GM12878 (cell line): ENCODE measurements at regions not wholly inside any gene's neighbourhood (a gene's known extent, or its start where the extent isn't known, plus 50 kb on each side); places are given as distances from the start of the nearest gene placed in this dataset.

Source experiments
- ATAC-seq: fragments of 200-7000 bp; cut with Tn5 transposase; 3 replicates; pipeline ENCODE4 v1.9.1; 2020; ENCODE audit warnings: mild to moderate bottlenecking, moderate library complexity
- BruUV-seq: library from RNA; stranded (reverse); fragments of 400-500 nt; replicated peaks from 2 replicates; lab custom pipeline; 2021; lab: Mats Ljungman, UMichigan
- CTCF ChIA-PET: fragments of 300-600 bp; sonication (Branson Sonifier 250); formaldehyde crosslinking; extraction: SDS; loops from one replicate; lab custom pipeline; 2021; ENCODE audit warnings: inconsistent platforms; lab: Yijun Ruan, JAX
- POLR2A ChIA-PET: fragments of 350-600 bp; formaldehyde crosslinking; extraction: SDS; loops from one replicate; lab custom pipeline; 2021; ENCODE audit warnings: inconsistent platforms; lab: Charles Lee
- RAD21 ChIA-PET: fragments of 300-600 bp; sonication (Branson Sonifier 250); formaldehyde crosslinking; loops from one replicate; lab custom pipeline; 2023; ENCODE audit warnings: antibody characterized with exemption; ENCODE audit not compliant: unreplicated experiment; lab: Charles Lee
- SMC1A ChIA-PET: fragments of 300-600 bp; sonication (Branson Sonifier 250); formaldehyde crosslinking; loops from one replicate; lab custom pipeline; 2023; ENCODE audit not compliant: unreplicated experiment, uncharacterized antibody; lab: Charles Lee
- DNase-seq: peaks from one replicate; pipeline ENCODE4 v3.0.0-alpha.2; 2011; ENCODE audit warnings: low read depth, low spot score
- FAIRE-seq: peaks from 3 replicates; lab custom pipeline; 2011; peaks lifted over from hg19 to GRCh38; lab: Jason Lieb, UNC
- H2AFZ ChIP-seq: 2 replicates; pipeline ENCODE4 v1.6.0; 2011; ENCODE audit warnings: low read depth, low read length, control low read depth; ENCODE audit not compliant: control insufficient read depth
- H3K27ac ChIP-seq: 2 replicates; pipeline ENCODE4 v1.5.1; 2011; ENCODE audit warnings: control low read depth; ENCODE audit not compliant: control insufficient read depth, insufficient read depth
- H3K27me3 ChIP-seq, 2 experiments: replicated peaks in 1 of 2; 2 replicates each; pipeline versions ENCODE4 v1.6.0 to v1.6.1; 2011; ENCODE audit warnings: low read length in 1 of 2; ENCODE audit not compliant: control insufficient read depth in 2 of 2, insufficient read depth in 2 of 2
- H3K36me3 ChIP-seq, 2 experiments: 2 replicates each; pipeline ENCODE4 v1.5.1; 2011; ENCODE audit warnings: low read length in 1 of 2; ENCODE audit not compliant: control insufficient read depth in 2 of 2, insufficient read depth in 2 of 2
- H3K4me1 ChIP-seq: 2 replicates; pipeline ENCODE4 v1.6.1; 2011; ENCODE audit warnings: mild to moderate bottlenecking, low read length, moderate library complexity, mixed read lengths; ENCODE audit not compliant: control insufficient read depth, insufficient read depth
- H3K4me2 ChIP-seq: 2 replicates; pipeline ENCODE4 v1.6.0; 2011; ENCODE audit warnings: control low read depth; ENCODE audit not compliant: control insufficient read depth, insufficient read depth
- H3K4me3 ChIP-seq: fragments of 200-600 bp; sonication (generic); 2 replicates; pipeline ENCODE4 v1.5.1; 2016
- H3K79me2 ChIP-seq: 2 replicates; pipeline ENCODE4 v1.6.0; 2011; ENCODE audit warnings: low read length; ENCODE audit not compliant: control insufficient read depth, insufficient read depth
- H3K9ac ChIP-seq: 2 replicates; pipeline ENCODE4 v1.8.0; 2011; ENCODE audit warnings: low read length, control low read depth, mixed read lengths; ENCODE audit not compliant: control insufficient read depth, insufficient read depth
- H3K9me3 ChIP-seq: replicated peaks from 3 replicates; pipeline ENCODE4 v1.5.1; 2011; ENCODE audit warnings: mild to moderate bottlenecking, low read length; ENCODE audit not compliant: control insufficient read depth, insufficient read depth
- H4K20me1 ChIP-seq: 2 replicates; pipeline ENCODE4 v1.6.0; 2011; ENCODE audit not compliant: control insufficient read depth, insufficient read depth
- CHD1 ChIP-seq: IDR thresholded peaks from 2 replicates; pipeline ENCODE4 v1.6.1; 2012; ENCODE audit warnings: low read depth, low read length, improper control_type of control experiment
- JUND ChIP-seq: IDR thresholded peaks from 2 replicates; pipeline ENCODE4 v1.6.1; 2012; ENCODE audit warnings: low read depth, mild to moderate bottlenecking, low read length, improper control_type of control experiment, moderate library complexity
- NR2C2 ChIP-seq: IDR thresholded peaks from 2 replicates; pipeline ENCODE4 v1.6.1; 2011; ENCODE audit warnings: borderline replicate concordance, low read depth; ENCODE audit not compliant: control insufficient read depth, insufficient read length
- PML ChIP-seq: IDR thresholded peaks from 2 replicates; pipeline ENCODE4 v1.6.1; 2012; ENCODE audit warnings: low read length, inconsistent platforms
- RELB ChIP-seq: fragments of 450-650 bp; IDR thresholded peaks from 2 replicates; pipeline ENCODE4 v1.6.1; 2017; ENCODE audit warnings: low read depth, mild to moderate bottlenecking, moderate library complexity
- REST ChIP-seq: IDR thresholded peaks from 2 replicates; pipeline ENCODE4 v1.6.1; 2012; ENCODE audit warnings: mild to moderate bottlenecking, low read depth, low read length
- ZBTB11 ChIP-seq: fragments of 450-650 bp; formaldehyde crosslinking; IDR thresholded peaks from 2 replicates; pipeline ENCODE4 v1.5.0; 2022; ENCODE audit warnings: mild to moderate bottlenecking, missing genetic modification characterization
- WGBS: methylation state at CpG from one replicate; pipeline ENCODE4 v1.1.6; 2016; ENCODE audit warnings: low lambda C conversion rate; ENCODE audit not compliant: insufficient replicate concordance, insufficient coverage; ENCODE audit errors: missing lambda C conversion rate; 5-methylcytosine and 5-hydroxymethylcytosine counted together
- in situ Hi-C: fragments of 300-500 bp; cut with MboI; formaldehyde crosslinking; loops from 9 replicates; pipeline ENCODE4 v1.14.3; 2018; ENCODE audit warnings: mixed read lengths
- intact Hi-C: fragments of 100-400 bp; cut with micrococcal nuclease; formaldehyde crosslinking; loops from one replicate; pipeline ENCODE4 v1.14.2; 2022; ENCODE audit not compliant: unreplicated experiment

- TF ChIP-seq ZBTB11 (CRISPR knock-in tag) (no peak), REST (no peak)
- TF ChIP-seq, all 136 proteins: peak for 0
Observed at GRCh38 chr13:103473081-103473480, 406.9 kb upstream of the SLC10A2 start (continued).

GRCh38 chr13:103471896-103472295, 405.7 kb upstream of the SLC10A2 start:
- RAD21 ChIA-PET, result no interaction called here
- H3K79me2 ChIP-seq, result no peaks in the 10 kb centered on the region
- no TSS peak for BruUV-seq
- H2AFZ ChIP-seq, result no peak overlapping the region
- H4K20me1 ChIP-seq, result no peaks in the 10 kb centered on the region
- no peaks in the 10 kb centered on the region for H3K4me1 ChIP-seq
- POLR2A ChIA-PET, result no interaction called here
- H3K27me3 ChIP-seq, result no peaks in the 10 kb centered on the region
- no peak overlapping the region for H3K9ac ChIP-seq
- SMC1A ChIA-PET, result no interaction called here
- WGBS, result 14% methylated on average over 4 of the region's 4 CpGs
- CTCF ChIA-PET, result no interaction called here
- no peaks in the 10 kb centered on the region for H3K9me3 ChIP-seq
- no peak overlapping the region for H3K4me3 ChIP-seq
- H3K36me3 ChIP-seq, result no peaks in the 10 kb centered on the region
- ATAC-seq (no peak), DNase-seq (no peak), FAIRE-seq (no peak)
- in situ Hi-C loops (no loop called here), intact Hi-C loops (no loop called here)
- H3K4me2 ChIP-seq, result no peak overlapping the region
- no peak overlapping the region for H3K27ac ChIP-seq
- TF ChIP-seq RELB (no peak), PML (no peak), NR2C2 (no peak), CHD1 (no peak), JUND (no peak)
